OCI-LY7 (cell line): ENCODE measurements at regions not wholly inside any gene's neighbourhood (a gene's known extent, or its start where the extent isn't known, plus 50 kb on each side); places are given as distances from the start of the nearest gene placed in this dataset.

Source experiments
- BruUV-seq: library from RNA; stranded (reverse); fragments of 400-500 nt; replicated peaks from 2 replicates; lab custom pipeline; 2021; lab: Mats Ljungman, UMichigan
- CTCF ChIA-PET: fragments of 300-600 bp; sonication (Branson Sonifier 250); formaldehyde crosslinking; loops from one replicate; lab custom pipeline; 2022; ENCODE audit warnings: antibody characterized with exemption; ENCODE audit not compliant: unreplicated experiment; lab: Charles Lee
- POLR2A ChIA-PET: fragments of 300-600 bp; sonication (Branson Sonifier 250); formaldehyde crosslinking; loops from one replicate; lab custom pipeline; 2022; ENCODE audit warnings: antibody characterized with exemption; lab: Charles Lee
- DNase-seq: peaks from one replicate; pipeline ENCODE4 v3.0.0-alpha.2; 2015; ENCODE audit warnings: low spot score
- H2AFZ ChIP-seq: fragments of 200-600 bp; sonication (generic), shearing (Covaris generic); 2 replicates; pipeline ENCODE4 v1.6.1; 2014; ENCODE audit warnings: mild to moderate bottlenecking, antibody characterized with exemption, low read length, moderate library complexity
- H3K27ac ChIP-seq: fragments of 200-600 bp; sonication (generic); 2 replicates; pipeline ENCODE4 v1.5.1; 2014; ENCODE audit warnings: mixed run types, low read depth, mild to moderate bottlenecking, moderate library complexity, low read length, inconsistent platforms; ENCODE audit not compliant: poor library complexity, severe bottlenecking
- H3K36me3 ChIP-seq: fragments of 200-600 bp; sonication (generic); 2 replicates; pipeline ENCODE4 v1.6.1; 2014; ENCODE audit warnings: mild to moderate bottlenecking, antibody characterized with exemption, low read length, moderate library complexity, mixed read lengths; ENCODE audit not compliant: insufficient read depth
- H3K4me1 ChIP-seq: fragments of 200-600 bp; sonication (generic); 2 replicates; pipeline ENCODE4 v1.5.1; 2014; ENCODE audit warnings: mild to moderate bottlenecking, low read length; ENCODE audit not compliant: insufficient read depth, poor library complexity, severe bottlenecking
- H3K4me2 ChIP-seq: fragments of 200-600 bp; sonication (generic); 2 replicates; pipeline ENCODE4 v1.6.1; 2014; ENCODE audit warnings: mild to moderate bottlenecking, low read length
- H3K4me3 ChIP-seq: fragments of 200-600 bp; sonication (generic); 2 replicates; pipeline ENCODE4 v1.5.1; 2014; ENCODE audit warnings: mild to moderate bottlenecking, low read depth, low read length; ENCODE audit not compliant: poor library complexity, severe bottlenecking
- H3K79me2 ChIP-seq: fragments of 200-600 bp; sonication (generic); 2 replicates; pipeline ENCODE4 v1.6.1; 2016; ENCODE audit warnings: low read depth, mild to moderate bottlenecking, low read length, moderate library complexity, mixed read lengths; ENCODE audit not compliant: insufficient read depth
- H3K9me2 ChIP-seq: fragments of 200-600 bp; sonication (generic); 2 replicates; pipeline ENCODE4 v1.6.1; 2016; ENCODE audit warnings: mild to moderate bottlenecking, low read length, mixed read lengths; ENCODE audit not compliant: insufficient read depth
- H3K9me3 ChIP-seq: fragments of 200-600 bp; sonication (generic); 2 replicates; pipeline ENCODE4 v1.6.1; 2014; ENCODE audit warnings: mild to moderate bottlenecking, mixed run types, low read length, mixed read lengths
- H4K20me1 ChIP-seq: fragments of 200-600 bp; sonication (generic); 2 replicates; pipeline ENCODE4 v1.6.1; 2014; ENCODE audit warnings: mild to moderate bottlenecking, antibody characterized with exemption, low read length, moderate library complexity, mixed read lengths; ENCODE audit not compliant: insufficient read depth
- CTCF ChIP-seq: fragments of 200-600 bp; sonication (generic); conservative IDR thresholded peaks from 2 replicates; pipeline ENCODE4 v1.5.1; 2014; ENCODE audit warnings: mild to moderate bottlenecking, antibody characterized with exemption, low read length, moderate library complexity, mixed read lengths
- EZH2phosphoT487 ChIP-seq: fragments of 200-600 bp; sonication (generic); IDR thresholded peaks from 2 replicates; pipeline ENCODE4 v1.6.1; 2018; ENCODE audit warnings: low read depth, borderline replicate concordance, mild to moderate bottlenecking, mixed run types, antibody characterized with exemption, low read length, moderate library complexity, mixed read lengths
- intact Hi-C: fragments of 100-400 bp; cut with micrococcal nuclease; formaldehyde crosslinking; loops from one replicate; pipeline ENCODE4 v1.10.0; 2022; ENCODE audit not compliant: unreplicated experiment

GRCh38 chr18:2172881-2173280 is 398.4 kb downstream of the METTL4 start:
- ChIA-PET POLR2A (no interaction called here), CTCF (no interaction called here)
- Histone ChIP-seq H3K4me2 (no peak overlapping the region), H4K20me1 (no peaks in the 10 kb centered on the region), H3K79me2 (no peaks in the 10 kb centered on the region), H3K9me3 (no peaks in the 10 kb centered on the region), H3K4me1 (no peaks in the 10 kb centered on the region), H3K9me2 (no peaks in the 10 kb centered on the region), H3K27ac (no peak overlapping the region), H3K4me3 (no peak overlapping the region), H2AFZ (no peak overlapping the region), H3K36me3 (no peaks in the 10 kb centered on the region)
- BruUV-seq, result no TSS peak
- intact Hi-C loops, result no loop called here
- no peak for DNase-seq
- TF ChIP-seq EZH2phosphoT487 (no peak), CTCF (no peak)

- CTCF ChIA-PET, result no interaction called here
- no TSS peak for BruUV-seq
These were observed 397.8 kb downstream of the METTL4 start for GRCh38 chr18:2173486-2173885.

GRCh38 chr18:2178036-2178435 is 393.3 kb downstream of the METTL4 start:
- no TSS peak for BruUV-seq
- ChIA-PET POLR2A (interaction anchor here (0.6 to 0.7 kb wide), 2 partner anchors 354 to 1894 kb away, joined by 3 read pairs; no protein-coding TSS in a partner anchor), CTCF (no interaction called here)

More at GRCh38 chr18:2173486-2173885, 397.8 kb downstream of the METTL4 start:
- DNase-seq, result no peak
- H3K4me2 ChIP-seq, result no peak overlapping the region
- H3K9me2 ChIP-seq, result no peaks in the 10 kb centered on the region
- H4K20me1 ChIP-seq, result no peaks in the 10 kb centered on the region
- TF ChIP-seq CTCF, result no peak
- TF ChIP-seq EZH2phosphoT487, result no peak
- H3K79me2 ChIP-seq, result no peaks in the 10 kb centered on the region
- POLR2A ChIA-PET, result no interaction called here
- H3K36me3 ChIP-seq, result no peaks in the 10 kb centered on the region
- H3K4me3 ChIP-seq, result no peak overlapping the region
- H3K9me3 ChIP-seq, result no peaks in the 10 kb centered on the region
- H2AFZ ChIP-seq, result no peak overlapping the region
- intact Hi-C loops, result no loop called here
- no peak overlapping the region for H3K27ac ChIP-seq
- no peaks in the 10 kb centered on the region for H3K4me1 ChIP-seq

More at GRCh38 chr18:2178036-2178435, 393.3 kb downstream of the METTL4 start:
- Histone ChIP-seq H2AFZ (no peak overlapping the region), H3K4me2 (no peak overlapping the region), H3K4me3 (no peak overlapping the region), H3K36me3 (no peaks in the 10 kb centered on the region), H3K9me3 (no peaks in the 10 kb centered on the region), H3K9me2 (no peaks in the 10 kb centered on the region), H3K4me1 (no peaks in the 10 kb centered on the region), H3K27ac (no peak overlapping the region), H3K79me2 (no peaks in the 10 kb centered on the region), H4K20me1 (no peaks in the 10 kb centered on the region)
- intact Hi-C loops, result no loop called here
- DNase-seq, result no peak
- no peak for TF ChIP-seq CTCF
